ENCODE measurements at regions not wholly inside any gene's neighbourhood (a gene's known extent, or its start where the extent isn't known, plus 50 kb on each side); places are given as distances from the start of the nearest gene placed in this dataset.

- Histone ChIP-seq H3K9ac (ENCODE audit: low read length) (no peak overlapping the region), H3K4me3 (ENCODE audit: insufficient read depth, low read depth, low read length) (no peak overlapping the region), H3K27ac (ENCODE audit: low read depth, low read length) (no peak overlapping the region), H3K27me3 (ENCODE audit: insufficient read depth, low read length) (peaks cover 5% of the 10 kb centered on the region), H3K79me2 (ENCODE audit: insufficient read depth, low read length) (no peaks in the 10 kb centered on the region), H3K9me3 (ENCODE audit: insufficient read depth, low read depth, low read length) (no peaks in the 10 kb centered on the region), H3K4me2 (ENCODE audit: low read length) (no peak overlapping the region), H3K4me1 (ENCODE audit: insufficient read depth, low read length) (no peaks in the 10 kb centered on the region), H2AFZ (ENCODE audit: low read depth, low read length) (no peak overlapping the region), H3K36me3 (ENCODE audit: insufficient read depth, low read length) (no peaks in the 10 kb centered on the region), H4K20me1 (ENCODE audit: insufficient read depth, low read length) (no peaks in the 10 kb centered on the region)
- DNase-seq (ENCODE audit: low read depth) = no peak
- Mint-ChIP-seq H3K4me1 (ENCODE audit: low read depth, unreplicated experiment) (peaks cover 3% of the 10 kb centered on the region), H3K27me3 (ENCODE audit: low read depth, unreplicated experiment) (peaks cover 13% of the 10 kb centered on the region), H3K9me3 (ENCODE audit: unreplicated experiment) (no peaks in the 10 kb centered on the region), H3K36me3 (ENCODE audit: low read depth, unreplicated experiment) (no peaks in the 10 kb centered on the region), H3K4me3 (ENCODE audit: unreplicated experiment) (no peak overlapping the region), H3K27ac (ENCODE audit: unreplicated experiment) (no peak overlapping the region)
- no peak for FAIRE-seq
- TF ChIP-seq CTCF (IDR thresholded peaks at IDR 0.05; ENCODE audit: insufficient read depth, low read depth, low read length) = no peak
- TF ChIP-seq EZH2 (IDR thresholded peaks at IDR 0.05; ENCODE audit: insufficient read depth, low read length) = no peak
Measured at GRCh38 chr3:72361990-72362389, 486.3 kb downstream of the SHQ1 start.

- Histone ChIP-seq H3K9ac (ENCODE audit: low read length) (no peak overlapping the region), H3K4me3 (ENCODE audit: insufficient read depth, low read depth, low read length) (no peak overlapping the region), H3K4me2 (ENCODE audit: low read length) (no peak overlapping the region), H3K36me3 (ENCODE audit: insufficient read depth, low read length) (no peaks in the 10 kb centered on the region), H4K20me1 (ENCODE audit: insufficient read depth, low read length) (no peaks in the 10 kb centered on the region), H3K9me3 (ENCODE audit: insufficient read depth, low read depth, low read length) (no peaks in the 10 kb centered on the region), H3K4me1 (ENCODE audit: insufficient read depth, low read length) (no peaks in the 10 kb centered on the region), H2AFZ (ENCODE audit: low read depth, low read length) (no peak overlapping the region), H3K79me2 (ENCODE audit: insufficient read depth, low read length) (no peaks in the 10 kb centered on the region), H3K27ac (ENCODE audit: low read depth, low read length) (no peak overlapping the region), H3K27me3 (ENCODE audit: insufficient read depth, low read length) (peaks cover 4% of the 10 kb centered on the region)
- Mint-ChIP-seq H3K9me3 (ENCODE audit: unreplicated experiment) (no peaks in the 10 kb centered on the region), H3K27me3 (ENCODE audit: low read depth, unreplicated experiment) (peaks cover 7% of the 10 kb centered on the region), H3K27ac (ENCODE audit: unreplicated experiment) (no peak overlapping the region), H3K4me3 (ENCODE audit: unreplicated experiment) (no peak overlapping the region), H3K4me1 (ENCODE audit: low read depth, unreplicated experiment) (peaks cover 3% of the 10 kb centered on the region), H3K36me3 (ENCODE audit: low read depth, unreplicated experiment) (no peaks in the 10 kb centered on the region)
- DNase-seq (ENCODE audit: low read depth) = no peak
- TF ChIP-seq CTCF (IDR thresholded peaks at IDR 0.05; ENCODE audit: insufficient read depth, low read depth, low read length) = no peak
- FAIRE-seq = no peak
Measured at GRCh38 chr3:72359743-72360142, 488.5 kb downstream of the SHQ1 start.

GRCh38 chr3:72355168-72355567 lies 493.1 kb downstream of the SHQ1 start:
- H3K4me1 Mint-ChIP-seq (ENCODE audit: low read depth, unreplicated experiment) = no peaks in the 10 kb centered on the region
- no peak overlapping the region for H3K4me2 ChIP-seq (ENCODE audit: low read length)
- H3K4me3 ChIP-seq (ENCODE audit: insufficient read depth, low read depth, low read length) = no peak overlapping the region
- H3K79me2 ChIP-seq (ENCODE audit: insufficient read depth, low read length) = no peaks in the 10 kb centered on the region
- no peaks in the 10 kb centered on the region for H4K20me1 ChIP-seq (ENCODE audit: insufficient read depth, low read length)
- H3K36me3 Mint-ChIP-seq (ENCODE audit: low read depth, unreplicated experiment) = no peaks in the 10 kb centered on the region
- no peak overlapping the region for H2AFZ ChIP-seq (ENCODE audit: low read depth, low read length)
- no peaks in the 10 kb centered on the region for H3K27me3 ChIP-seq (ENCODE audit: insufficient read depth, low read length)
- no peak overlapping the region for H3K9ac ChIP-seq (ENCODE audit: low read length)
- peaks cover 3% of the 10 kb centered on the region for H3K9me3 Mint-ChIP-seq (ENCODE audit: unreplicated experiment)
- no peak overlapping the region for H3K27ac ChIP-seq (ENCODE audit: low read depth, low read length)
- no peak overlapping the region for H3K27ac Mint-ChIP-seq (ENCODE audit: unreplicated experiment)
- FAIRE-seq (no peak), DNase-seq (ENCODE audit: low read depth) (no peak)
- no peak overlapping the region for H3K4me3 Mint-ChIP-seq (ENCODE audit: unreplicated experiment)
- TF ChIP-seq EZH2 (IDR thresholded peaks at IDR 0.05; ENCODE audit: insufficient read depth, low read length) (no peak), CTCF (IDR thresholded peaks at IDR 0.05; ENCODE audit: insufficient read depth, low read depth, low read length) (no peak)
- peaks cover 15% of the 10 kb centered on the region for H3K27me3 Mint-ChIP-seq (ENCODE audit: low read depth, unreplicated experiment)
- no peaks in the 10 kb centered on the region for H3K36me3 ChIP-seq (ENCODE audit: insufficient read depth, low read length)
- no peaks in the 10 kb centered on the region for H3K4me1 ChIP-seq (ENCODE audit: insufficient read depth, low read length)
- no peaks in the 10 kb centered on the region for H3K9me3 ChIP-seq (ENCODE audit: insufficient read depth, low read depth, low read length)

All from astrocyte (in vitro differentiated cells and primary cell).